A549 (cell line): ENCODE measurements at regions not wholly inside any gene's neighbourhood (a gene's known extent, or its start where the extent isn't known, plus 50 kb on each side); places are given as distances from the start of the nearest gene placed in this dataset.

Source experiments
- CTCF ChIP-seq: fragments of >200 bp; sonication (Bioruptor Twin); formaldehyde crosslinking; IDR thresholded peaks from 3 replicates; pipeline ENCODE4 v1.5.1; 2016
- HEYL ChIP-seq: fragments of 250-450 bp; sonication (Bioruptor Pico); IDR thresholded peaks from 2 replicates; pipeline ENCODE4 v1.8.0; 2021; ENCODE audit warnings: mild to moderate bottlenecking, moderate library complexity
- JUNB ChIP-seq: fragments of >200 bp; sonication (Bioruptor Twin); formaldehyde crosslinking; IDR thresholded peaks from 2 replicates; pipeline ENCODE4 v1.6.1; 2016
- NFE2L2 ChIP-seq: fragments of 150-350 bp; conservative IDR thresholded peaks from 2 replicates; pipeline ENCODE4 v1.6.1; 2014; ENCODE audit warnings: low read length
- POLR2AphosphoS2 ChIP-seq: conservative IDR thresholded peaks from 2 replicates; pipeline ENCODE4 v1.6.1; 2012; ENCODE audit warnings: low read length, improper control_type of control experiment, inconsistent platforms
- RNF2 ChIP-seq: fragments of 200-600 bp; sonication (generic); IDR thresholded peaks from 2 replicates; pipeline ENCODE4 v1.6.1; 2016; ENCODE audit warnings: low read depth, mild to moderate bottlenecking, antibody characterized with exemption, moderate library complexity, borderline replicate concordance
- TF ChIP-seq, protein P1 (sequence below): IDR thresholded peaks from 2 replicates; pipeline ENCODE4 v1.6.1; 2012

DNA sequence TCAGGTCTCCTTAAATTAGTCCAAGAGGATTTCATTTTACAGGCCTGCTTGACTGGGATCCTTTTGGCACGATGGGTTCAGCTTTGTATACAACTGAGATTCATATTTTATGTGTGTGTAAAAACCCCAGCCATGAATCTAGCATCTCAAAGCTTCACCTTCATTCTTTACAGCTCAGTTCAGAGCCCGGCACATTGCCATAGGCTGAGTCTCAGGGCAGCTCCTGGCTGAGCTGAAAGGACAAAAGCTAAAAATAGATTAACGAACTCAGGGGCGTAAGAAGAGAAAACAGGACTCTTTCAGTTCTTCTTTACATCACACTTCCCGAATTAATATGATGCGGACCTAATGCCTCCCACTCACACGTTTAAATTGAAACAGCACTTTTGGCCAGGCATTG is 262.8 kb upstream of the PBX1 start:
- TF ChIP-seq CTCF, result no peak
- TF ChIP-seq NFE2L2, result no peak
- TF ChIP-seq RNF2, result no peak
- TF ChIP-seq, protein P1, sequence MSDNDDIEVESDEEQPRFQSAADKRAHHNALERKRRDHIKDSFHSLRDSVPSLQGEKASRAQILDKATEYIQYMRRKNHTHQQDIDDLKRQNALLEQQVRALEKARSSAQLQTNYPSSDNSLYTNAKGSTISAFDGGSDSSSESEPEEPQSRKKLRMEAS, result no peak
- TF ChIP-seq JUNB, result no peak
- no peak for TF ChIP-seq HEYL (CRISPR knock-in tag)
- no peak for TF ChIP-seq POLR2AphosphoS2
